Left ventricle myocardium inferior (tissue), 1 donor: ENCODE measurements at regions not wholly inside any gene's neighbourhood (a gene's known extent, or its start where the extent isn't known, plus 50 kb on each side); places are given as distances from the start of the nearest gene placed in this dataset.

Source experiments
- DNase-seq: peaks from one replicate; pipeline ENCODE4 v3.0.0-alpha.2; 2020
- H3K27ac ChIP-seq: fragments of 200-600 bp; replicated peaks from 2 replicates; pipeline ENCODE4 v1.8.0; 2021
- H3K27me3 ChIP-seq: fragments of 200-600 bp; 2 replicates; pipeline ENCODE4 v1.8.0; 2021; ENCODE audit warnings: low read depth
- H3K36me3 ChIP-seq: fragments of 200-600 bp; 2 replicates; pipeline ENCODE4 v1.8.0; 2021
- H3K4me1 ChIP-seq: fragments of 200-600 bp; 2 replicates; pipeline ENCODE4 v1.8.0; 2021
- H3K4me3 ChIP-seq: fragments of 200-600 bp; 2 replicates; pipeline ENCODE4 v1.8.0; 2021; ENCODE audit warnings: mild to moderate bottlenecking, moderate library complexity
- H3K9me3 ChIP-seq: fragments of 200-600 bp; replicated peaks from 2 replicates; pipeline ENCODE4 v1.8.0; 2021
- intact Hi-C: fragments of 100-400 bp; cut with micrococcal nuclease; formaldehyde crosslinking; loops from one replicate; pipeline ENCODE4 v1.11.0; 2022
- TF ChIP-seq, protein P1 (sequence below): fragments of 200-600 bp; IDR thresholded peaks from 2 replicates; pipeline ENCODE4 v1.8.0; 2021; ENCODE audit warnings: antibody characterized with exemption, mild to moderate bottlenecking, borderline replicate concordance
- donor health status: DM: no; HTN: yes; CAD: no; lungs with severe emphysema.

DNA sequence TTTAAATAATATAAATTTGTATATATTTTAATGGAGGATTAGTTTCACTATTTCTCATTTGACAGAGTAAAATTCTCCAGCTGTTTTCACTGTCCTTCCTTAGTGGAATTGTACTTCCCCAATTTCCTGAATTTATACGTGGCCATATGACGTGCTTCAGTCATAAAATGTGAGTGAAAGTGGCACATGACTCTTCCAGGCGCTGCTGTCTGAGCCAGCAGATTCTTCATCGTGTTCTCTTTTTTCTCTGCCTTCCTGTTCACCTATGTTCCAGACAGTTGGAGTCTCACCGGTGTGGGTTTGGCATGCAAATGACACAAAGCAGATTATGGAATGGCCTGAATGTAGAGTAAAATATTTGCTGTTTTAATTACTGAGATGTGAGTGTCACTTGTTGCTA, 684.1 kb downstream of the SEMA5A start:
- Histone ChIP-seq H3K27ac (no peak overlapping the region), H3K4me1 (no peaks in the 10 kb centered on the region), H3K9me3 (peaks cover 9% of the 10 kb centered on the region), H3K4me3 (no peak overlapping the region), H3K36me3 (no peaks in the 10 kb centered on the region), H3K27me3 (no peaks in the 10 kb centered on the region)
- DNase-seq: no peak
- TF ChIP-seq, protein P1, sequence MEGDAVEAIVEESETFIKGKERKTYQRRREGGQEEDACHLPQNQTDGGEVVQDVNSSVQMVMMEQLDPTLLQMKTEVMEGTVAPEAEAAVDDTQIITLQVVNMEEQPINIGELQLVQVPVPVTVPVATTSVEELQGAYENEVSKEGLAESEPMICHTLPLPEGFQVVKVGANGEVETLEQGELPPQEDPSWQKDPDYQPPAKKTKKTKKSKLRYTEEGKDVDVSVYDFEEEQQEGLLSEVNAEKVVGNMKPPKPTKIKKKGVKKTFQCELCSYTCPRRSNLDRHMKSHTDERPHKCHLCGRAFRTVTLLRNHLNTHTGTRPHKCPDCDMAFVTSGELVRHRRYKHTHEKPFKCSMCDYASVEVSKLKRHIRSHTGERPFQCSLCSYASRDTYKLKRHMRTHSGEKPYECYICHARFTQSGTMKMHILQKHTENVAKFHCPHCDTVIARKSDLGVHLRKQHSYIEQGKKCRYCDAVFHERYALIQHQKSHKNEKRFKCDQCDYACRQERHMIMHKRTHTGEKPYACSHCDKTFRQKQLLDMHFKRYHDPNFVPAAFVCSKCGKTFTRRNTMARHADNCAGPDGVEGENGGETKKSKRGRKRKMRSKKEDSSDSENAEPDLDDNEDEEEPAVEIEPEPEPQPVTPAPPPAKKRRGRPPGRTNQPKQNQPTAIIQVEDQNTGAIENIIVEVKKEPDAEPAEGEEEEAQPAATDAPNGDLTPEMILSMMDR: no peak
- intact Hi-C loops: no loop called here

DNA sequence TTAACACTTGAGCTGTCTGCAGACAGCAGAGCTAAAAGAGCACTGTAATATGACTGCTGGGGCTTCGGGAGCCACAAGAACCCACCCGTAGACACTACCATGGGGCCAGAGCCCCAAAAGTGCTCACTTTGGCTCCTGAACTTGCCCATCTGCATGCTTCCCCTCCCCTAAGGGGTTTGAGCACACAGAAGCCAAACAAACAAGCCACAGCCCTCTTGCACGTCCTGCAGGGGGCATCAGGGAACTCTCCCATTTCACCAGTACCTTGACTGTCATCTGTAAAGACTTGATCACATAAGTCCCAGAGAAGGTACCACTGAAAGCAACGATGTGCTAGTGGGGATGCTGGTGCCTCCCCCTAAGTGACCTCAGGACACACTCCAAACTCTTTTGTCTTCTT, 681.8 kb downstream of the SEMA5A start:
- H3K27ac ChIP-seq: no peak overlapping the region
- H3K4me3 ChIP-seq: no peak overlapping the region
- H3K27me3 ChIP-seq: no peaks in the 10 kb centered on the region
- H3K9me3 ChIP-seq: peaks cover 9% of the 10 kb centered on the region
- DNase-seq: no peak
- intact Hi-C loops: no loop called here
- TF ChIP-seq, protein P1: no peak
- no peaks in the 10 kb centered on the region for H3K4me1 ChIP-seq
- H3K36me3 ChIP-seq: no peaks in the 10 kb centered on the region

DNA sequence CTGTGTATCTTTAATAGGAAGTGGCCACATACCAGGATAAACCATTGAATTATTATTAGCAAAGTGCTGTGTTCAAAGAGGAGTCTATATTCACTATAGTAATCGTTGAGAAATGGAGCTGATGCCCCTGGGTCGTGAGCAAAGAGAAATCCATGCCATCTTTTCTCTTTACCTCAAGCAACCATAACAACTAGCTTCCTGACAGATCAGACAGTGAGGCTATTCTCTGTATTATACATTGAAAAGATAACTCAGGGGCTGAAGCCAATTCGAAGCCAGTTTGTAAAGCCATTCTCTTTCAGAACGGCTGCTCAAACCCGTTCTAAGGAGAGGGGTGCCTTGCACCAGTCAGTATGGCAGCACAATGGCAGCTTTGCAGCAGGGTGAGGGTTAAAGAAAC, 680.6 kb downstream of the SEMA5A start:
- H3K27me3 ChIP-seq: no peaks in the 10 kb centered on the region
- no peaks in the 10 kb centered on the region for H3K36me3 ChIP-seq
- no peaks in the 10 kb centered on the region for H3K4me1 ChIP-seq
- TF ChIP-seq, protein P1: no peak
- intact Hi-C loops: no loop called here
- no peak overlapping the region for H3K4me3 ChIP-seq
- peaks cover 9% of the 10 kb centered on the region for H3K9me3 ChIP-seq
- H3K27ac ChIP-seq: no peak overlapping the region
- DNase-seq: no peak

DNA sequence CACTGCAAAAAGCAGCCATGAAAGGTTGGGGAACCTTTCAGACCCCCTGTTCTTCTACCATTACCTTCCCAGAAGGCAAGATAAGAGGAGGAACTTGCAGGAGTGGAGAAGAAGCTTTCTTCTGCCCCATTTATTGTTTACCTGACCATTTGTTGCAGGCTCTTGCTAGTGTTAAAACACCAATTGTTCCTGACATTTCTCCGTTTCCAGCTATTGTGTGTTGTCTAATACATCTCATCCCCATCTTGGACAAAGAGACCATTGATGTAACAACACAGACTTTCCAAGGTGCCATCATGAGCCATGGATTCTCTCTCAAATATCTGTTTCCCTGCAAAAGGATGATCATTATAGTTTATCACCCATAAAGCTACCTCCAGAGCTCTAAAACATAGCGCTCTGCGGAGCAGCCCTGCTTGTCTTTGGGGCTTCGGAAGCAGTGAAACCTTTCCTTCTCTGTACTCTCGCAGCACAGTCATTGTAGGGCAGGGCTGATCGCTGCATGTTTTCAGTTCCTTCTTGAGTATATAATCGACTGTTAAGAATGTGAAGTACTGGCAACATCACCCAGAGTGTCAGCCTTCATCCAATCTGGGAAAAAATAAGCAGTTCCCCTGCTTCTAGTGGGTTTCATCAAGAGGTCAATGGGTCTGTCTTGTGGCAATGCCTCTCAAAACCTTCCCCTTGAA, 680.0 kb downstream of the SEMA5A start:
- no peak for DNase-seq
- H3K36me3 ChIP-seq: no peaks in the 10 kb centered on the region
- H3K27me3 ChIP-seq: no peaks in the 10 kb centered on the region
- H3K9me3 ChIP-seq: peaks cover 9% of the 10 kb centered on the region
- H3K4me3 ChIP-seq: no peak overlapping the region
- intact Hi-C loops: no loop called here
- TF ChIP-seq, protein P1: no peak
- no peaks in the 10 kb centered on the region for H3K4me1 ChIP-seq
- H3K27ac ChIP-seq: no peak overlapping the region

DNA sequence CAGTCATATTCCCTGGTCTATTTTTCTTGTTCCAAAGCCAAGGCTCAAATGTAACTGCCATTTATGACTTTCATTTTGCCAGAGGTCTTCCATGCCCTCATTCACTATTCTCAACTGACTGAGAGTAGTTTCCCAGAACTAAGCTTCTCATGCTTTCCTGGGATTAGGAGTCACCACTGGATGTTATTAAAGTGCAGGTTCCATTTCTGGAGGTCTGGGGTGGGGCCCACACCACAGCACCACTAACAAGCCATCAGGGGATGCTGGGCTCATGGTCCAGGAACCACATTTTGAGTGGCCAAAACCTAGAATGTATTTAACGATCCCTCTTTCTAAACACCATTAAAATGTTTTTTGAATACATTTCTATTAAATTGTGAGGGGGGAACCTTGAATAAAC, 677.6 kb downstream of the SEMA5A start:
- H3K27me3 ChIP-seq: no peaks in the 10 kb centered on the region
- TF ChIP-seq, protein P1: no peak
- no peak overlapping the region for H3K27ac ChIP-seq
- peaks cover 9% of the 10 kb centered on the region for H3K9me3 ChIP-seq
- H3K36me3 ChIP-seq: no peaks in the 10 kb centered on the region
- no peak for DNase-seq
- H3K4me1 ChIP-seq: no peaks in the 10 kb centered on the region
- intact Hi-C loops: no loop called here
- H3K4me3 ChIP-seq: no peak overlapping the region
